NT2/D1 (cell line): ENCODE measurements at regions not wholly inside any gene's neighbourhood (a gene's known extent, or its start where the extent isn't known, plus 50 kb on each side); places are given as distances from the start of the nearest gene placed in this dataset.

Source experiments
- SUZ12 ChIP-seq: IDR thresholded peaks from 2 replicates; pipeline ENCODE4 v1.6.1; 2011; ENCODE audit not compliant: insufficient read length, insufficient read depth; ENCODE audit errors: extremely low read depth
- YY1 ChIP-seq: IDR thresholded peaks from 2 replicates; pipeline ENCODE4 v1.6.1; 2011; ENCODE audit not compliant: insufficient read length, insufficient read depth
- ZNF274 ChIP-seq: IDR thresholded peaks from 2 replicates; pipeline ENCODE4 v1.6.1; 2011; ENCODE audit warnings: mild to moderate bottlenecking, low read depth, low read length

- TF ChIP-seq YY1: no peak
- no peak for TF ChIP-seq ZNF274
- TF ChIP-seq SUZ12: no peak
These were observed 89.9 kb upstream of the RALGAPA2 start for GRCh38 chr20:20802328-20802727.
